ENCODE measurements at regions not wholly inside any gene's neighbourhood (a gene's known extent, or its start where the extent isn't known, plus 50 kb on each side); places are given as distances from the start of the nearest gene placed in this dataset.

DNA sequence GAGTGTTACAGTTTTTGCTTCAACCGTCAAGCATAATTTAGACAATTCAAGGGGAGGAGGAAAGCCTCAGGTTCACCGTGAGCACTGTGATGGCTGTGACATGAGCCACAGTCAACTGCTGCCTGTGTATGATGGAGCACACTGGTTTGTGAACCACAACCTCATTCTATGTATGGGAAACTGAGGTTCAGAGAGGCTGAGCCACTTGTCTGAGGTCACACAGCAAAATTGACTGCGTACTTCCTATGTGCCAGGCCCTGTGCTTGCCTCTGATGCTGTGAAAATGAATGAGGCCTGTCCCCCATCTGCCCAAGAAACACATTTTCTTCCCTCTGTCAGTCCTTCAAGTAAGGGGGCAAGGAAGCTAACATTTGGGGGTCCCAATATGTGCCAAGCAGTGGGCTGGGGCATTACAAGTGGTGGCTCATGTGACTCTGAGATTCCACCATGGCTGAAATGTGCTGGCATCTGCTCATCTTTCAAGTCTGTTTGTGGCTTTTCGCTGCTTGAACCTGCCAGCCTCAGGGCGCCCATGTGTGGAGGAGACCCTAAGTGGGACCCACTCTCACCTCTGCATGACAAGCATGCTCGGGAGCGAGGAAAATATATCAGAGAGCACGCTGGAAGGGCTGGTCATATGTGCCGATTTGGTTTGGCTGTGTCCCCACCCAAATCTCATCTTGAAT is 79.7 kb downstream of the ADRA2C start:
- ATAC-seq (no peak), DNase-seq (ENCODE audit: extremely low read depth in 1 of 4, low spot score in 3 of 4) (no peak), FAIRE-seq (no peak)
- Histone ChIP-seq H3K27ac (ENCODE audit: extremely low read depth, low read depth, low read length) (no peak overlapping the region), H3K4me3 (no peak overlapping the region), H3K27me3 (ENCODE audit: control insufficient read depth in 2 of 2, insufficient read depth in 2 of 2, low read length in 2 of 2) (peaks cover 3 to 23% of the 10 kb centered on the region in 2 experiments), H3K9ac (ENCODE audit: insufficient read depth in 1 of 2, low read depth in 2 of 2, low read length in 2 of 2) (no peak overlapping the region), H3K4me1 (replicated peaks in 1 of 2; ENCODE audit: control insufficient read depth in 2 of 2, insufficient read depth in 2 of 2, low read length in 2 of 2) (no peaks in the 10 kb centered on the region; a peak in 1 of 5 replicates), H4K20me1 (replicated peaks; ENCODE audit: control insufficient read depth, insufficient read depth, low read length) (no peaks in the 10 kb centered on the region), H2AFZ (ENCODE audit: low read depth, low read length) (no peak overlapping the region), H3K9me1 (ENCODE audit: control insufficient read depth, insufficient read depth, low read length) (no peaks in the 10 kb centered on the region), H3K4me2 (ENCODE audit: insufficient read depth, low read length) (no peak overlapping the region), H3K36me3 (ENCODE audit: control insufficient read depth, insufficient read depth, low read length) (no peaks in the 10 kb centered on the region), H3K9me3 (replicated peaks; ENCODE audit: control insufficient read depth, insufficient read depth, low read depth, low read length) (no peaks in the 10 kb centered on the region), H3K79me2 (ENCODE audit: control insufficient read depth, insufficient read depth, low read length) (no peaks in the 10 kb centered on the region)
- in situ Hi-C loops (cut with MboI): no loop called here
- intact Hi-C loops (cut with micrococcal nuclease): no loop called here
- WGBS (ENCODE audit: insufficient coverage, low coverage, missing lambda C conversion rate): 3% methylated on average over 9 of the region's 9 CpGs
- POLR2A ChIA-PET: interaction anchor here (0.8 kb wide), 1 partner anchor 19 kb away, joined by 3 read pairs; no protein-coding TSS in a partner anchor
- no TSS peak for BruUV-seq (replicated peaks)
- TF ChIP-seq CREM (IDR thresholded peaks at IDR 0.05; ENCODE audit: low read depth) (no peak), ZNF146 (CRISPR knock-in tag; IDR thresholded peaks at IDR 0.05; ENCODE audit: unreplicated experiment) (no peak), BCOR (IDR thresholded peaks at IDR 0.05) (0 out of 2 replicates have a peak, but pooled peaks have one; percentile 40), TARDBP (IDR thresholded peaks at IDR 0.05) (no peak), GATAD2A (IDR thresholded peaks at IDR 0.05) (no peak), RBM25 (IDR thresholded peaks at IDR 0.05; ENCODE audit: low read depth, low read length, severe bottlenecking) (peak; percentile 92), ZBED1 (IDR thresholded peaks at IDR 0.05) (no peak), ZFP36 (IDR thresholded peaks at IDR 0.05; ENCODE audit: low read depth, low read length, partially characterized antibody) (peak; percentile 73), DDX20 (tag; IDR thresholded peaks at IDR 0.05; ENCODE audit: low read depth) (no peak)
- CTCF ChIA-PET (ENCODE audit: low intra/inter-chr PET ratio): no interaction called here

Data from K562 (cell line).